ENCODE measurements at regions not wholly inside any gene's neighbourhood (a gene's known extent, or its start where the extent isn't known, plus 50 kb on each side); places are given as distances from the start of the nearest gene placed in this dataset.
"Not testable (repeated sequence)": the region's sequence is repeated elsewhere in the genome, so short reads cannot be mapped to it uniquely, and the experiment has no call there.

DNA sequence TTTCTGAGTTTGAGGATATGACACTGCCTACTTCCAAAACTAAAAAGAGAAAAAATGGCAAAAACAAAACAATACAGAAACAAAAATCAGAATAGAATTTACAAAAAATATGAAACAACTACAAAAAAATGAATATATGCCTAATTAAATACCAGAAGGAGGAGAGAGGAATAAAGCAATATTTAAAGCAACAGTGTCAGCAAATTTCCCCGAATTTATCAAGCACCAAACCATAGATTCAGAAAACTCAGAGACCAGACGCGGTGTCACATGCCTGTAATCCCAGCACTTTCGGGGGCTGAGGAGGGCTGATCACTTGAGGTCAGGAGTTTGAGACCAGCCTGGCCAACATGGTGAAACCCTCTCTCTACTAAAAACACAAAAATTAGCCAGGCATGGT lies 1360.9 kb downstream of the SI start:
- Mint-ChIP-seq H3K4me1 (no peaks in the 10 kb centered on the region), H3K9me3 (peaks cover 0 to 33% (median 6%) of the 10 kb centered on the region in 9 donors), H3K4me3 (no peak overlapping the region), H3K27ac (no peak overlapping the region), H3K36me3 (peaks cover 0 to 5% (median 0%) of the 10 kb centered on the region in 3 donors), H3K27me3 (no peaks in the 10 kb centered on the region)
- POLR2A ChIA-PET: no interaction called here
- no peak for ATAC-seq
- DNase-seq: no peak

DNA sequence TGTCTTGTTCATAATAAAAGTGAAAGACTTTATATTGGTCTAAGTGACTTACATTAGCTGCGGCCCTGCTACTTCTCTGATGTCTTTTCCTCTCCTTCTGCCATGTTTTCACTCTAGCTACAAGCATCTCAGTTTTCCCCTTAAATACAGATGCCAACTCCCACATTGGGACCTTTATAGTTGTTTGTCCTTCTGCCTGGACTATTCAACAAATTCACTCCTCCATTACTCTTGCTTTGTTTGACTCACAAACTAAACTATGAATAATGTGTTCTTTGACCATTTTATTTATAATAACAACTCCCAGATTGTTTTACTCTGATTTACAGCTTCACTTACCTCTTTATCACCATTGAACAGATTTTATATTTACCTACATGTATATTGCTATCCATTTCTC lies 1369.9 kb downstream of the SI start:
- peaks cover 0 to 4% (median 0%) of the 10 kb centered on the region in 3 donors for H3K36me3 Mint-ChIP-seq
- POLR2A ChIA-PET: no interaction called here
- H3K27ac Mint-ChIP-seq: no peak overlapping the region
- peaks cover 0 to 24% (median 10%) of the 10 kb centered on the region in 9 donors for H3K9me3 Mint-ChIP-seq
- DNase-seq: no peak
- no peaks in the 10 kb centered on the region for H3K27me3 Mint-ChIP-seq
- ATAC-seq: no peak
- H3K4me1 Mint-ChIP-seq: no peaks in the 10 kb centered on the region
- no peak overlapping the region for H3K4me3 Mint-ChIP-seq

DNA sequence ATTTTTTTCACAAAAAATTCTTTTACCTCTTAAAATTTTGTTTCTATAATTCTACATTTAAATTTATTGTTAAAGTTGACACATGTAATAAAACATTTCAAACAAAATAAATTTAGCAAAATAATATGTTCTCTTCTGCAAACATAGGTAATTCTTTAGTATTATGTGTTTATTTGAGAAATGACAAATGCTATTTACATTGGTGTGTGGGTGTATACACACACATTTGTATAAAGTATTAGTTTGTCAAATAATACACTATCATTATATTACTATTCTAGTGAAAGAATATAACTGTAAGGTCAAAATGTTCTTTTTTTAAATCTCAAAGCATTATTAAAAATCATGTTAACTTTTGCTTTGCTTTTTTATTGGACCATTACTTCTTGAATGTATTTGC lies 1370.6 kb downstream of the SI start:
- H3K9me3 Mint-ChIP-seq: peaks cover 0 to 24% (median 9%) of the 10 kb centered on the region in 9 donors
- POLR2A ChIA-PET: no interaction called here
- peaks cover 0 to 4% (median 0%) of the 10 kb centered on the region in 3 donors for H3K36me3 Mint-ChIP-seq
- no peaks in the 10 kb centered on the region for H3K4me1 Mint-ChIP-seq
- H3K4me3 Mint-ChIP-seq: no peak overlapping the region
- no peak overlapping the region for H3K27ac Mint-ChIP-seq
- DNase-seq (no peak), ATAC-seq (no peak)
- no peaks in the 10 kb centered on the region for H3K27me3 Mint-ChIP-seq

DNA sequence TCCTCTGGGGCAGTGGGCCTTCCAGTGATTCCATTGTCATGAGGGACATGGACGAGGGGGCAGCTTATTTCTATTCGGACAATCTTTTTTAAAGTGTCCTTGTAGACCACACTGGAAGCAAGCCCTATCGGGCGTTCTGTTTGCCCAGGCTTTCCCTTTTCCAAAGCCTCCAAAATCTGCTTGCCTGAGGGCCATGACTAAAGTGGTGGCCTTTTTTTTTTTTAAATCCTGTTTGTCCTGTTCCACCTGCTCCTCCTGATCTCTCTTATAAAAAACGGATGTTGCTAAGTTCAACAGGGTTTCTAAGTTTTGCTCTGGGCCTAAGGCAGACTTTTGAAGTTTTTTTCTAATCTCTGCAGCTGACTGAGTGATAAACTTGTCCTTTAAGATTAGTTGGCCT lies 1380.1 kb downstream of the SI start:
- POLR2A ChIA-PET, H3K27ac Mint-ChIP-seq, H3K27me3 Mint-ChIP-seq, H3K4me1 Mint-ChIP-seq, H3K4me3 Mint-ChIP-seq, H3K36me3 Mint-ChIP-seq, ATAC-seq, DNase-seq: not testable (repeated sequence)
- H3K9me3 Mint-ChIP-seq: peaks cover 3 to 55% (median 18%) of the 10 kb centered on the region in 9 donors

- Mint-ChIP-seq H3K36me3 (no peaks in the 10 kb centered on the region), H3K9me3 (peaks cover 6 to 41% (median 13%) of the 10 kb centered on the region in 9 donors), H3K27ac (no peak overlapping the region), H3K27me3 (no peaks in the 10 kb centered on the region), H3K4me3 (no peak overlapping the region), H3K4me1 (no peaks in the 10 kb centered on the region)
- ATAC-seq (no peak), DNase-seq (no peak)
- POLR2A ChIA-PET: no interaction called here
Measured at GRCh38 chr3:163692494-163692893, 1385.8 kb downstream of the SI start.

GRCh38 chr3:163684651-163685050 lies 1393.6 kb downstream of the SI start:
- POLR2A ChIA-PET: no interaction called here
- Mint-ChIP-seq H3K9me3 (peaks cover 0 to 15% (median 8%) of the 10 kb centered on the region in 9 donors), H3K4me3 (no peak overlapping the region)

GRCh38 chr3:163672954-163673353 lies 1405.3 kb downstream of the SI start:
- H3K27me3 Mint-ChIP-seq: no peaks in the 10 kb centered on the region
- peaks cover 3 to 22% (median 11%) of the 10 kb centered on the region in 9 donors for H3K9me3 Mint-ChIP-seq
- no peaks in the 10 kb centered on the region for H3K4me1 Mint-ChIP-seq
- POLR2A ChIA-PET: no interaction called here
- H3K36me3 Mint-ChIP-seq: no peaks in the 10 kb centered on the region
- no peak overlapping the region for H3K27ac Mint-ChIP-seq
- no peak overlapping the region for H3K4me3 Mint-ChIP-seq
- DNase-seq (no peak), ATAC-seq (no peak)

More at GRCh38 chr3:163684651-163685050, 1393.6 kb downstream of the SI start:
- no peaks in the 10 kb centered on the region for H3K4me1 Mint-ChIP-seq
- DNase-seq (no peak), ATAC-seq (no peak)
- H3K27ac Mint-ChIP-seq: no peak overlapping the region
- H3K36me3 Mint-ChIP-seq: no peaks in the 10 kb centered on the region
- H3K27me3 Mint-ChIP-seq: no peaks in the 10 kb centered on the region

- Mint-ChIP-seq H3K36me3 (no peaks in the 10 kb centered on the region), H3K9me3 (peaks cover 0 to 21% (median 8%) of the 10 kb centered on the region in 9 donors), H3K27me3 (no peaks in the 10 kb centered on the region), H3K4me3 (no peak overlapping the region), H3K27ac (no peak overlapping the region), H3K4me1 (no peaks in the 10 kb centered on the region)
- POLR2A ChIA-PET: no interaction called here
- DNase-seq (no peak), ATAC-seq (no peak)
Measured at GRCh38 chr3:163671201-163671600, 1407.1 kb downstream of the SI start.

GRCh38 chr3:163664466-163664865 lies 1413.8 kb downstream of the SI start:
- ATAC-seq (no peak), DNase-seq (no peak)
- no peaks in the 10 kb centered on the region for H3K27me3 Mint-ChIP-seq
- POLR2A ChIA-PET: no interaction called here
- H3K4me3 Mint-ChIP-seq: no peak overlapping the region
- H3K9me3 Mint-ChIP-seq: peaks cover 0 to 44% (median 13%) of the 10 kb centered on the region in 9 donors
- no peaks in the 10 kb centered on the region for H3K36me3 Mint-ChIP-seq
- no peak overlapping the region for H3K27ac Mint-ChIP-seq
- H3K4me1 Mint-ChIP-seq: no peaks in the 10 kb centered on the region

- H3K27ac Mint-ChIP-seq: no peak overlapping the region
- ATAC-seq: no peak
- DNase-seq: no peak
- POLR2A ChIA-PET: no interaction called here
- H3K36me3 Mint-ChIP-seq: no peaks in the 10 kb centered on the region
- no peaks in the 10 kb centered on the region for H3K4me1 Mint-ChIP-seq
- no peak overlapping the region for H3K4me3 Mint-ChIP-seq
- no peaks in the 10 kb centered on the region for H3K27me3 Mint-ChIP-seq
- peaks cover 0 to 14% (median 6%) of the 10 kb centered on the region in 9 donors for H3K9me3 Mint-ChIP-seq
Measured at GRCh38 chr3:163657088-163657487, 1421.2 kb downstream of the SI start.

DNA sequence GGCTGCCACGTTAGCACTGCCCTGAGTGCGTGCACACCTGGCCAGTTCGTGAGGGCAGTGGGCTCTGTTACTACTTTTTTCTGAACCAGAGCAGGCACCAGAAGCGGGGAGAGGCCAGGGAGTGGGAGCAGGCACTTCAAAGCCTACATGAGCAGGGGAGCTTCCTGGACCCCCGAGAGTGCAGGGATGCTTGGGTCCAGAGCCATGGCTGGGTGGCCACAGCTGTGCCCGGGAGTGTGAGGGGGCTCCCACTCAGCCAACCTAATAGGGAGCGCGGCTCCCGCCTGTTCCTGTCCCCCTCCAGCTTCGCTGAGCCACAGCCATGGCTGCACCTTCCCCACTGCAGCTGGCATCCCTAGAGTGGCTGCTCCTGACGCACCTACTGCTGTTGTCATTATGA lies 1423.3 kb downstream of the SI start:
- no peaks in the 10 kb centered on the region for H3K36me3 Mint-ChIP-seq
- H3K27ac Mint-ChIP-seq: no peak overlapping the region
- peak in 1 of 10 donors; percentile 40 for DNase-seq
- POLR2A ChIA-PET: no interaction called here
- H3K27me3 Mint-ChIP-seq: no peaks in the 10 kb centered on the region
- ATAC-seq: no peak
- no peak overlapping the region for H3K4me3 Mint-ChIP-seq
- no peaks in the 10 kb centered on the region for H3K4me1 Mint-ChIP-seq
- peaks cover 0 to 14% (median 8%) of the 10 kb centered on the region in 9 donors for H3K9me3 Mint-ChIP-seq

DNA sequence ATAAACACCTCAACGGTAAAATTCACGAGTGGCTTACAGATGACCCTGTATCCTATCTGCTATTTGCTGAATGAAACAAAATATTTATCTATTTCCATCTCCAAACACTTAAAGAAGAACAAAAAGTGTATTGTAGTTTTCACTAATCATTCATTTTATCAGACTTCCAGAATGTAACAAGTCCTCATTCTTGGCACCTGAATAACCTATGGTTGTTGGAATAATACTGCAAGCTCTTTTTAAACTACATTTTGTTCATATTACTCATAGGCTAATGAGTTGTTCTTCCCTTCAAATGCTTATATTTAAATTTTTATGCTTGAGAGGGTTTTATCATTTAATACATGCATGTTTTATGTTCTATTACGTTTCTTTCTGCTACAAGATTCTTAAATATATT lies 1434.1 kb downstream of the SI start:
- H3K36me3 Mint-ChIP-seq: no peaks in the 10 kb centered on the region
- no peaks in the 10 kb centered on the region for H3K4me1 Mint-ChIP-seq
- ATAC-seq (no peak), DNase-seq (no peak)
- H3K27me3 Mint-ChIP-seq: no peaks in the 10 kb centered on the region
- POLR2A ChIA-PET: no interaction called here
- no peak overlapping the region for H3K27ac Mint-ChIP-seq
- peaks cover 0 to 26% (median 9%) of the 10 kb centered on the region in 9 donors for H3K9me3 Mint-ChIP-seq
- H3K4me3 Mint-ChIP-seq: no peak overlapping the region

GRCh38 chr3:163632722-163633121 lies 1445.6 kb downstream of the SI start:
- no peak overlapping the region for H3K27ac Mint-ChIP-seq
- H3K4me1 Mint-ChIP-seq: no peaks in the 10 kb centered on the region
- no peak overlapping the region for H3K4me3 Mint-ChIP-seq
- H3K9me3 Mint-ChIP-seq: peaks cover 0 to 12% (median 5%) of the 10 kb centered on the region in 9 donors
- no peak for DNase-seq
- H3K27me3 Mint-ChIP-seq: no peaks in the 10 kb centered on the region
- POLR2A ChIA-PET: no interaction called here
- ATAC-seq: no peak
- H3K36me3 Mint-ChIP-seq: no peaks in the 10 kb centered on the region

DNA sequence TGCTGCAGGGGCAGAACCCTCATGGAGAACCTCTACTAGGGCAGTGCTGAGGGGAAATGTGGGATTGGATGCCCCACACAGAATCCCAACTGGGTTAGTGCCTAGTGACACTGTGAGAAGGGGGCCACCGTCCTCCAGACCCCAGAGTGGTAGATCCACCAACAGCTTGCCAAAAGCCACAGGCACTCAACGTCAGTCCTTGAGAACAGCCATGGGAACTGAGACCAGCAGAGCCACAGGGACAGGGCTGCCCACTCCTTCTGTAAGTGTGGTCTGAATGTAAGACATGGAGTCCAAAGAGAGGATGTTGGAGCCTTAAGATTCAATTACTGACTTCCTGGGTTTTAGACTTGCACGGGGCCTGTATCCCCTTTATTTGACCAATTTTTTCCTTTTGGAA lies 1451.5 kb downstream of the SI start:
- peak in 1 of 10 donors; percentile 38 for DNase-seq
- Mint-ChIP-seq H3K27ac (no peak overlapping the region), H3K36me3 (no peaks in the 10 kb centered on the region), H3K9me3 (peaks cover 0 to 8% (median 2%) of the 10 kb centered on the region in 9 donors), H3K4me1 (no peaks in the 10 kb centered on the region), H3K27me3 (no peaks in the 10 kb centered on the region), H3K4me3 (no peak overlapping the region)
- POLR2A ChIA-PET: no interaction called here
- no peak for ATAC-seq

Data from naive thymus-derived CD8-positive, alpha-beta T cell (primary cell).